AG09319 (cell line): ENCODE measurements at regions not wholly inside any gene's neighbourhood (a gene's known extent, or its start where the extent isn't known, plus 50 kb on each side); places are given as distances from the start of the nearest gene placed in this dataset.

Experiments
- DNase-seq: peaks from one replicate; pipeline ENCODE4 v3.0.0-alpha.2; 2010; ENCODE audit warnings: low read depth; ENCODE audit errors: extremely low read depth
- TF ChIP-seq, protein P1 (sequence below): IDR thresholded peaks from 2 replicates; pipeline ENCODE4 v1.5.1; 2011; ENCODE audit warnings: low read depth, mild to moderate bottlenecking, inconsistent platforms, low read length, moderate library complexity

DNA sequence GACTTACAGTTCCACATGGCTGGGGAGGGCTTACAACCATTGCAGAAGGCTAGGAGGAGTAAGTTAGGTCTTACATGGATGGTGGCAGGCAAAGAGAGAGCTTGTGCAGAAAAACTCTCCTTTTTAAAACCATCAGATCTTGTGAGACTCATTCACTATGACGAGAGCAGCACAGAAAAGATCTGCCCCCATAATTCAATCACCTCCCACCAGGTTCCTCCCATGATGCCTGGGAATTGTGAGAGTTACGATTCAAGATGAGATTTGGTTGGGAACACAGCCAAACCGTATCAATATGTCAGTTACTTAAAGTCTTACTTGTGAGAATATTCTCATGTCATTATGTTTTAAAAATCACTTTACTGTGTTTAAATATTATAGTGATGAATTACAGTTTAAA lies 481.9 kb downstream of the ARL4A start:
- DNase-seq = no peak
- TF ChIP-seq, protein P1, sequence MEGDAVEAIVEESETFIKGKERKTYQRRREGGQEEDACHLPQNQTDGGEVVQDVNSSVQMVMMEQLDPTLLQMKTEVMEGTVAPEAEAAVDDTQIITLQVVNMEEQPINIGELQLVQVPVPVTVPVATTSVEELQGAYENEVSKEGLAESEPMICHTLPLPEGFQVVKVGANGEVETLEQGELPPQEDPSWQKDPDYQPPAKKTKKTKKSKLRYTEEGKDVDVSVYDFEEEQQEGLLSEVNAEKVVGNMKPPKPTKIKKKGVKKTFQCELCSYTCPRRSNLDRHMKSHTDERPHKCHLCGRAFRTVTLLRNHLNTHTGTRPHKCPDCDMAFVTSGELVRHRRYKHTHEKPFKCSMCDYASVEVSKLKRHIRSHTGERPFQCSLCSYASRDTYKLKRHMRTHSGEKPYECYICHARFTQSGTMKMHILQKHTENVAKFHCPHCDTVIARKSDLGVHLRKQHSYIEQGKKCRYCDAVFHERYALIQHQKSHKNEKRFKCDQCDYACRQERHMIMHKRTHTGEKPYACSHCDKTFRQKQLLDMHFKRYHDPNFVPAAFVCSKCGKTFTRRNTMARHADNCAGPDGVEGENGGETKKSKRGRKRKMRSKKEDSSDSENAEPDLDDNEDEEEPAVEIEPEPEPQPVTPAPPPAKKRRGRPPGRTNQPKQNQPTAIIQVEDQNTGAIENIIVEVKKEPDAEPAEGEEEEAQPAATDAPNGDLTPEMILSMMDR = no peak

DNA sequence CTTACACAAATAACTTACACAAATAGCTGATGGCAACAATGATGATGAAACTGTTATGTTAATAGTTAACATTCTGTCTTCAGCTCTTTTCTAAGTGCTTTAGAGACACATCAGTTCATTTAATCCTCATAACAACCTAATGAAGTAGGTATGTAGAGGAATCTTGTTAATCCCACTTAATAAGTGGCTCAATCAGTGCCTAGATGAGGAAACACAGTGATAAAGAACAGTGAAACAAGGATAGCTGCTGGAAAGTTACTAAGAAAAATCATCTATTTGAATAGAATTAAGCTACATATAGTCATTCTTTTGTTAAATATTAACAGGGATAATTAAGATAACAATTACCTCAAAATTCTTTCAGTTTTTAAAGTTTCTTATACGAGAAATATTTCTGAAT lies 487.6 kb downstream of the ARL4A start:
- TF ChIP-seq, protein P1 = no peak
- no peak for DNase-seq

- no peak for DNase-seq
- TF ChIP-seq, protein P1 = no peak
These were observed 491.7 kb downstream of the ARL4A start for GRCh38 chr7:13179011-13179582.

DNA sequence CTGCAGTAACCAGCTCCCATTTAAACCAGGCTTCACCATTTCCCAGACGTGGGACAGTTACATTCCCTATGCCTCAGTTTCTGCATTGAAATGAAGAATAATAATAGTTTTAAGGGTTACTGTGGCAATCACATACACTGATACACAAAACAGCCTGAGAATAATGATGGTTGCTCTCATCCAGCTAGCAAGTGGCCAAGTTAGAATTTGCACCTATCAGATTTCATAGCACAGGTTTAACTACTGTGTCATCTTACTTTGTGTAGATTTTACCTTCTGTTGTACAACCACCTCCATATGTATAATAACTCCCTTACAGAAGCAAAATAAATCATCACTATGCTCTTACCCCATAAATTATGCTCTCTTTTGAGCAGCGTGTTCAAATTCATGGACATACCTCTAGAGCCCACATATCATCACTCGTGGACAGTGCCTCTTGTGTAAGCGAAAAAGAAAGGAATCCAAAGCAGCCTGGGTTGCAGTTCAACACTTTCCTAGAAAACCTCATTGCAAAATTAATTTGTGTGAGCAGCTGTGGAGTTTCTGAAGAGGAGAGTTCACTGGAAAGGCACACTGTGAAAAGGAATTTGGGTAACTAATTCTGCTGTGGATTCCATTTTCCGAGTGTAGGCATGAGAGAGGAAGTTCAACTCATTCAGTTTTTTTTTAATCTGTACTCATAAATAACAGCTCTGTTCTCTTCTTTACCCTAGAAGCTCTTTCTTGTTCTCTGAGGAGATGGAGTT lies 492.5 kb downstream of the ARL4A start:
- DNase-seq = no peak
- TF ChIP-seq, protein P1 = no peak

- TF ChIP-seq, protein P1 = no peak
These were observed 493.8 kb downstream of the ARL4A start for GRCh38 chr7:13181216-13181615.

GRCh38 chr7:13185139-13185538 lies 497.7 kb downstream of the ARL4A start:
- DNase-seq = no peak
- TF ChIP-seq, protein P1 = no peak

More at GRCh38 chr7:13181216-13181615, 493.8 kb downstream of the ARL4A start:
- no peak for DNase-seq

DNA sequence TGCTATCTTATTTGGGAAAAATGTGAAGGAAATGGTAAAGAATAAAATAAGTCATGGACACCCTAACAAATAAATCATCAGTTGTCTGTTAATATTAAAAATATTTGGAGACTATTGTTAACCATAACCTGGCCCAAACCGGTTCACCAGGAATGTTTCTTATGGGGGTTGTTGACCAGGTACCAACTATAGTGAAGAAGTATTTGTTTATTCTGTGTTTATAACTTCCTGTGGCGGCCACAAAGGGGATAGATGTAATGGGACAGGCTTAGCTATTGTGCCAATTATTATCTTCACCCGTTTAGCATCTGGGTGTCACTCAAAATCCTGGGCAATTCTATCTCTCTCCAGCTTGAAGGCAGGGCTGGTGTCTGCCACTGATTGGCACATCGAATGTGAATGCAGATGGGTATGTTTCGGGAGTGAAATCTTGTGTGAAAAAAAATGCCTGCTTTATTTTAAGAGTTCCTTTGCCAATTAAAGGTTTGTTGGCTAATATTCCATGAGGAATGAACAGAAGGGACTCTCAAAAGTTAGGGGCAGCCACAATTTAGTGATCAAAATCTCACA lies 500.9 kb downstream of the ARL4A start:
- TF ChIP-seq, protein P1 = no peak
- no peak for DNase-seq
